ENCODE measurements at regions not wholly inside any gene's neighbourhood (a gene's known extent, or its start where the extent isn't known, plus 50 kb on each side); places are given as distances from the start of the nearest gene placed in this dataset.

DNA sequence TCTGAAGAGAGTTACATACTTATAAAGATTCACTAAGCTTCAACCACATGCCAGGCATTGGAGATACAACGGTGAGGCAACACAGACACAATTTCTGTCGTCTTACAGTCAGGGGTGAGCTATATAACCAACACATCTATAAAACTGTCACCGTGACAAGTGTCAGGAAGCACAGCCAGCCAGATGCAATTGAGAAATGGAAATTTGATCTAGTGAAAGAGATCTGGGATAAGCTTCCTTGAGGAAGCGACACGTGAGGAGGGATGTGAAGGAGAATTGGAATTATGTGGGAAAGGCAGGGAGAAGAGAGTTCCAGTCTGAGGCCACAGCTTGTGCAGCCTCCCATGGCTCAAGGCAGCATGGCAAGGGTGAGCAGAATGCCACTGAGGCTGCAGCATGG lies 50.9 kb upstream of the ZNF354B start:
- peak; percentile 52 for DNase-seq

DNA sequence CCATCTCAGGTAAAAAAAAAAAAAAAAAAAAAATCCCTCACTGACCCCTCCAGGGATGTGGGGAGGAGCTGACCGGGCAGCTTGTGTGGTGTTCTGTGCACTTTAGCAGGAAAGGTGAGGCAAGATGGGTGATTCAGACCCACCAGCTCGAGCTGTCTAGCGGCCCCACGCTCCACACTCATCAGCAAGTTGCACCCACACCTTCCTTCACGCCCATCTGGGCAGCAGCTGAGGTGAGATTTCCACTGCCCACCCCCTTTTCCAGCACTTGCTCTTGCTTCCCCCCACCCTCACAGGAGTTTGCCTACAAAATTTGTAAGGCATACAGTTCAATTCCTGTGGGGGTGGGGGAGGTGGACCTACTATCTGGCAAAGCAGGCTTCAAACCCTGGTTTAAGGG lies 58.7 kb upstream of the ZNF354B start:
- DNase-seq = no peak

DNA sequence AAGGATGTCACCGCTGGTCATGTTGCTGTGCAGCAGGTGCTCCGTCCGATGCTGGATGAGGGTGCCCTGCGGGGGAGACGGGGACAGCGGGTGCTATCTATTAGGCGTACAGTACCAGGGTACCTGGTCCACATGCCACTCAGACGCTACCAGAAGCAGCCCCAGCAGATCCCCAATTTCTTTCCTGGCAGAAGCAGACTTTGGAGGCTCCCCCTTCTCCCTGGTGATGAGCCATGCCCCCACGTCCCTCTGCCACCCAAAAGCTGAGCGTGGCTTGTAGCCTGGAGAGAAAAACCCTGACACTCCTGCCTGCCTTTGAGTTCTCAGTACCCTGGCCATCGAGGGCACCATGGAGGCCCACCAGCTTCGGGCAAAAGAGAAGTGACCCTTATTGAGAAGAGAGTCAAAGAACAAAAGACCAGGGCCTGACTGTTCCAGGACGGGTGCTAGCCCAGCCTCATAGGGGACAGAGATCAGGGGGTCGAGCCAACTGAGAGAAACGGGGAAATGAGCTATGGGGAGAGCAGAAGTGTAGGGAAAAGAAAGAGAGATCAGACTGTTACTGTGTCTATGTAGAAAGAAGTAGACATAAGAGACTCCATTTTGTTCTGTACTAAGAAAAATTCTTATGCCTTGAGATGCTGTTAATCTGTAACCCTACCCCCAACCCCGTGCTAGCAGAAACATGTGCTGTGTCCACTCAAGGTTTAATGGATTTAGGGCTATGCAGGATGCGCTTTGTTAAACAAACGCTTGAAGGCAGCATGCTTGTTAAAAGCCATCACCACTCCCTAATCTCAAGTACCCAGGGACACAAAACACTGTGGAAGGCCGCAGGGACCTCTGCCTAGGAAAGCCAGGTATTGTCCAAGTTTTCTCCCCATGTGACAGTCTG lies 62.0 kb upstream of the ZNF354B start:
- no peak for DNase-seq

DNA sequence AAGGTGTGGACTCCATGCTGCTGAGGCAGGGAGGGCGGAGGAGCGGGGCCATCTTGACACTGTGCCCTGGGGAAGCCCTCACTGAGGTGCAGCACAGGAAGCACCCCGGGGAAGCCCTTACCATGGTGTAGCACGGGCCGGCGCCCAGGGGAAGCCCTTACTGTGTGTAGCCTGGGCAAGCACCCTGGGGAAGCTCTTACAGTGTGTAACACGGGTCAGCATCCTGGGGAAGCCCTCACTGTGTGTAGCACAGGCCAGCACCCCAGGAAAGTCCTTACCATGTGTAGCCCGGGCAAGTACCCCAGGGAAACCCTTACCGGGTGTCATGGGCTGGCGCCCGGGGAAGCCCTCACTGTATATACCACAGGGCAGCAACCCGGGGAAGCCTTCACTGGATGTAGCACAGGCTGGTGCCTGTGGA lies 62.6 kb upstream of the ZNF354B start:
- no peak for DNase-seq

DNA sequence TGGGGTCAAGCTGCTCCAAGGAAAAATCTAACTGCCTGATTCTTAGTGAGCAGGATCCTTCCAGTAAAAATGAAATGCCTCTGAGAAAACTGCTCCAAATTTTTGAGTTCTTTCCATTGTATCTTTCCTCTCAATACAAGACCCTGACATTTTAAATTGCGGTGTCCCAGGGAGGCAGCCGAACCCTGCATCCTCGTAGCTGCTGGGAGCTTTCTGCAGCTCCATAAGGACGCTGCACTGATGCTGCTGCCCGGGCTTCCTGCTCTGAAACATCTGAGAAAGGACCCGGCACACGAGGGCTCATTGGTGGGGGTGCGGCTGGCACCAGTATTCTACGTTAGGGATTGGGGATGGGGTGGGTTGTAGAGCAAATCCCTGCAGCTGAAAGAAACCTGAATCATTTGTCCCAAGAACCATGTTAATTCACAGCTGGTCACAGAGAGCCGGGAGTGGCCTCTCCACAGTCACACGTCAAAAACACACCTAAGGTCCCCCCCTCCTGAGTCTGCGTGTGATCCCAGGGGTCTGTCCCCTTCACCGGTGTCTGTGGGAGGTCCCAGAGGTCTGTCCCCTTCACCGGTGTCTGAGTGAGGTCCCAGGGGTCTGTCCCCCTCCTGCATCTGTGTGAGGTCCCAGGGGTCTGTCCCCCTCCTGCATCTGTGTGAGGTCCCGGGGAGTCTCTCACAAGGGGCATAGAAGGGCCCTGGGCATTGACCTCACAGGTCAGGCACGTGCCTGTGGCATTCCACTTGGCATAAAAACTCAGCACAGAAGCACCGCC lies 63.4 kb upstream of the ZNF354B start:
- DNase-seq = no peak

DNA sequence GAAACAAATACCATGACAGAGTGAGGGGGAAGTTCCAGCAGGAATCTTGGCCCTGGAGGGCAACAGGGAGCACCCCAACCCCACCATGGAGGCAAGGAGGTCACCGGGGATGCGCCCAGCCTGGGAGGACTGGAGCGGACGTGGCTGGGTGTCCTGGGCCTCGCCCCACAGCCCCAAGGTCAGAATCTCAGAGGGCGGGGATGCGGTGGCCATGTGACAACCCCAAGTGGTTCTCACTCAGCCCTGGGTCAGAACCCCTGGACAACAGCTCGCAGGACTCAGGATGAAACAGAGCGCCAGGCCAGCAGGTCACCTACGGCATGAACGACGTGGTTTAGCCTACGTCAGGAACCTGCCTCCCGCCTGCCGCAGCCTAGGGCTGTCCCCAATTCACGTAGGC lies 64.0 kb upstream of the ZNF354A start:
- DNase-seq = no peak

DNA sequence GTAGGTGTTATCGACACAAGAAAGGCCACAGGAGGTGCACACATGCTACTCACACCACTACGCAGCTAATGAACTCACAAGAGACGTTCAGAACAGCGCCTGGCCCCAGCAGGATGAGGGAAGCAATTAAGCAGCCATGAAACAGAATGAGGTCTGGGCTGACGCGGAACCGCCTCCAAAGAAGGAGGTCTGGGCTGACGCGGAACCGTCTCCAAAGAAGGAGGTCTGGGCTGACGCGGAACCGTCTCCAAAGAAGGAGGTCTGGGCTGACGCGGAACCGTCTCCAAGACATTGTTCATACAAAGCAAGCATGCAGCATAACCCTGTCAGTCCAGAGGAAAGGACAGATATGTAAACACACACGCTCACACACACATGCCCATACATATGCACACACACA lies 63.2 kb upstream of the ZNF354A start:
- DNase-seq = no peak

DNA sequence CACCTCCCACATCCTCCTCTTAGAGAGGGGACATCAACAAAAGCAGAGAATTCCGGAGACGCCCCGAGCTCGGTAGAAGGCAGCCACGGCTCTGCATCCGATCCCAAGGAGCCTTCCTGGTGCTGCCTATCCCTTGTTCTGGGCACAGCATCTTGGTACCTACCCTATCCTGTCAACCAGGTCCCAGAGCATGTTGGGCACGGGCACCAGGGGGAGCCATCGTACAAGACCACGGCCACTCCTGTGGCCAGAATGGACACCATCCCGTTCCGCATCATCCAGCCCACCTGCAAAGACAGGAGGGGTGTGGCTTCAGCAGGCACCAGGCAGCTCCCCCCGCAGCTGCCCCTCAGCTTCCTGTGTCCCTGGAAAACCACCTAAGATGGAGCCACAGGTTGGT lies 62.7 kb upstream of the ZNF354A start:
- peak; percentile 48 for DNase-seq

DNA sequence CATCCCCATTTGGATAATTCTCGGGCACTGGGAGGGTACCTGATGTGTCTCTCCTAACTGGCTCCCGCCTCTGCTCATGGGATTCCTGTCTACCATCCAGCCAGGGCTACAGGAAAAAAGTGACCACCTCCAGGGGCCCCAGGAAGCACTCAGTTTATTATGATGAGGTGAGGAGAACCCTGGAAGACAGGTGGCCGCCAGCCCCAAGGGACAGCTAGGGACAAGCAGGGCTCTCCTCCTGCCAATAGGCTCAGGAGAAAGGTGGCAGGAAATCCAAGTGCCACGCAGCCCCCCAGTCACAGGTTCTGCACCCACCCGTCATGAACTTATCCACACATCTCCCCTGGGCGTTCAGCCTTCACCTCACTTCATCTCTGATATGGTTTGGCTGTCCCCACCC lies 61.5 kb upstream of the ZNF354A start:
- no peak for DNase-seq

DNA sequence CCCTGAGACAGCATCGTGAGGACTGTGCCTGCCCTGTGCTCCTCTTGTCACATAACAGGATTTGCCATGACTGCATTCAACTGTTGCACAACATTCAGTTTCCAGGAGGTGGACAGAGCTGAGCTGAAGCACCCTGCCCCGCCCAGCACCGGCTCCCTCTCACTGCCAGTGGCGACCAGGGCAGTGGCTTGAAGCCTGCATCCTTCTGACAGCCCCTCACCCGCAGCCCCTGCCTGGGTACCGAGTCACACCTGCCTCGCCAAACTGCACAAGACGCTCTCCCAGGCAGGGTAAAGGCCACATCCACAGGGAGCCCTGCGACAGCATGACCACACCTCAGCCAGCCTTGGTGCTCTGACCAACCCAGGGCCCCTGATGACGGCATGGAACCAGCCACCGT lies 59.9 kb upstream of the ZNF354A start:
- DNase-seq = no peak

DNA sequence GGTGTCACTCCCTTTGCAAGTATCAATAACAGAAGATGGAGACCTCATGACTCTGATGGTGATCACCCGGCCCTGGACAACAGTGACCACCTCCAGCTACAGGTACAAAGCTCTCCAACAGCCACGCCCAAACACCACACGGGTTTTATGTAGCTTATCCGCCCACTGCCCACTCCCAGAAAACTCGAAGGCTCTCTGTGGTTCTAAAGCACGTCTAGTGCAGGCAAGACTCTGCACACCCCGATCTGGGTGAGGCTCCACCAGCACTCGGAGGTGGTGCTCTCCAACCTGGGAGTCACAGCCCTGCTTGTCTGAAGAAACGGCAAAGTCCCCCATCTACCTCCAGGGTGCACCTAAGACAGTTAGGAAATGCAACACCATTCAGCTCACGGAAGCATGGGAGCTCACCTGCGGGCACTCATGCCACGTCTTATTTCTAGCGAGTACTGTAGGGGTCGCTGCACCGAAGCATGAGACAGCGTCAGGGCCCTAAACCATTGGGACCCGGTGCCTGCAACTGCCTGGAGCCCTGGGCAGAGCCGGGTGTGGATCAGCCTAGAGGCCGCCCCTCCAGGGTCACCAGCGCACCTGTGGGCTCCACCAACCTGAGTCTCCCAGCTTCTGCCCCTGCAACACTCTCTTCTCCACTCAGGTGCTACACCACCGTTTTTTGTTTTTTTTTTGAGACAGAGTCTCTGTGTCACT lies 58.1 kb upstream of the ZNF354A start:
- DNase-seq = no peak

DNA sequence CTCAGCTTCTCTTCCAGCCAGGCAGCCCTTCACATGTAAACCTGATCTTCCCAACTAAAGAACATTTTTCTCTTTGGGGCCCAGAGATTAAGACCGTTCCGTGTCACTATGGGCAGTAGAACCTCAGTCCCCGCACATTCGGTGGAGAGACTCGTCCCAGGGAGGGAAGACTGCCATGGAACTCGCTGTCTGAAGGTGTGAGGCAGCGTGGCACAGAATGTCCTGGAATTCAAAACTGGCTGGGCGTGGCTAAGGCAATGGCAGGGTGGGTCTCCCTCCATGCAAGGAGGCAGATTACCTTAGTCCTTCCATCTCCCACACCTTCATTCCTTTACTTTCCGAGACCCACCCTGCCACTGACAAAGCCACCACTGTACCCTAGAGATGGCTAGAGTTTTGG lies 57.4 kb upstream of the ZNF354A start:
- DNase-seq = no peak

DNA sequence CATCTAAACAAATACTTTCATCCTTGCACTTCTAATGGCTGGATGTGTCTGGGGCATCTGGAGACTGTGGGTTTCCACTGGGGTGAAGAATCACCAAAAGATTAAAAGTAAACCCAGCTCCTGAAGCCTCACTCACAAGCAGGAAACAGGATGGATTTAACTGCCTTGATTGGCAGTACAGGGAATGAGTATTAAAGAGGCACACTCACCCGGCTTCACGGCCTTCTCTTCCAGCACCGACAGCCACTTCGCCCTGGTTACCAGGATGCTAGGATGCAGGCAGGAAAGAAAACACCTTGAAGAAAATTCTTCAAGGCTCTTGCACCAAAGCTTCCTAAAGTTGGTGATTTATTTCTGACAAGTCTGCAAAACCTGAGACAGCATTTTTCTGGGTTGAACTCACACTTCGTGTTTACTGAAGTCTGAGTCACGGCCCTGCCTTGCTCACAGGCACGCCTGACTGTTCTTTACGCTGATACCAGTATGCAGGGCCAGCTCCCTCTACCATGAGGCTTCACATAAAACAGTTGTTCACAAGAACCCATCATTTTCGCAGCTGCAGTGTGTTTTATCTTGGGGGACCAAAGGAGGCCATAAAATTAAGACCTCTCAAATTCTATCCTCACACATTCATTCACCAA lies 56.5 kb upstream of the ZNF354A start:
- DNase-seq = peak; percentile 71

DNA sequence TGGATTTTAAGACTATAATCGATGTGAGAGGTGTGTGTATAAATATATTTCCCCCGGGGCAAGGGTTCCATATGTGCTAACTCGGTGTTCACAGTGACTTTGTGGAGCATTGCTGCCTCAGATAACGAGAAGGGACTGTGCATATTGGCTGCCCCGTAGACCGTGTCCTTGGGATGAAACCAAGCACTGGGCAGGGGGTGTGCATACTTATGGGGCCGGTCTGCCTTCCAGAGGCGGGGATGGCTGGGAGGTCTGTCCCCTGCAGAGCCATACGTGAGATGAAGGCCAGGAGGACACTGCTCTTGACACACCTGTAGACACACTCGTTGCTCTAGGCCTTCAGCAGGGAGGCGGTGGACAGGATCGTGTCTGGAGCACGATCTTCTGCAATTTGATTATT lies 56.0 kb upstream of the ZNF354A start:
- DNase-seq = no peak

DNA sequence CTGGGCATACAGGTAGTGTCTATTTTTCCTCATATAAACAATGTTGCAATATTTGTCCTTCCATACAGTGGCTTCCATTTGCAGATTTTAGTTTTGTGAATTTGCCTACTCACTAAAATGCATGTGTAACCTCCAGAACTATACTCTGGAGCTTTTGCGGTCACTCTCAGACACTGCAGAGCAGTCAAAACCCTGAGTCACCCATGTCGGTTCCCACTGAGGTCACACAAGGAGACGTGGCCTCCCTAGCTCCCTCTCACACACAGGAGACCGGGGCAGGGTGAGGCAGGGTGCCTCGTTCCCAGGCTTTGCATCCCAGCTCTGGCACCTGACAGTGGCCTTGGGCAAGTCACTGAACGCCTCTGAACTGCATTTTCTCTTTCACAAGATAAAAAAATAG lies 55.5 kb upstream of the ZNF354A start:
- DNase-seq = no peak

DNA sequence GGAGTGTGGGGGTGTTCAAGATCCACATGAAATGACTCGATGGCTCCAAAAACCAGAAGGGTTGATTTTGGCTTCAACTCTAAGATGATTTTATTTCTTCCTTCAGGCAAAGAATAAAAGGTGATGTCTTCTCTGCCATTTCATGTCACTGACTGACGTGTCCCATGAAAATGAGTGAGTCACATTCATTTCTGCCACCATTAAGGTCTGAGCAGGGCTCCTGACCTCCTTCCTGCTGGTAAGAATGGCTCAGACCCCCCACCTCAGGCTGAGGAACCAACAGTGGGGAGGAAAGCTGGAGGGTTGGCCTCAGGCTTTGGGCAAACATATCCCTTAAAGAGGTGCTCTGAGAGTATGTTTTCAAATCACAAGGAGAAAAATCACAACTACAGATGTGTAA lies 53.9 kb upstream of the ZNF354A start:
- DNase-seq = no peak

DNA sequence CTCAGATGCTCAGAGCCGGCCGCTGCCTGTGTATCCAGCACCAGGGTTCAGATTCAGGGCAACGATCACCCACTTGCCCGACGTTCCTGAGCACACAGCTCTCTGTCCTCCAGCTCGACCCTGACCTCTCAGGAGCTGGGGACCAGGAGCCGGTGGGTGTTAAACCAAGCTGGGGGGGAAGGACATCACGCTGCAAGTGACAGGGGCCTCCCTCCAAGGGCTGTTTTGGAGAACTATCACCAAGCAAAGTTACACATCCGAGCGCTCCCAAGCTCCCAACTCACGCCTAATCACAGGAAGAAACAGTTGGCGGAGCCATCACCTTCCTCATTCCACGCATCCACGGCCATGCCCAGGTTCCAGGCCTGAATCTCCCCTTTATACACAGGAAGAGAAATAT lies 51.5 kb upstream of the ZNF354A start:
- DNase-seq = no peak

DNA sequence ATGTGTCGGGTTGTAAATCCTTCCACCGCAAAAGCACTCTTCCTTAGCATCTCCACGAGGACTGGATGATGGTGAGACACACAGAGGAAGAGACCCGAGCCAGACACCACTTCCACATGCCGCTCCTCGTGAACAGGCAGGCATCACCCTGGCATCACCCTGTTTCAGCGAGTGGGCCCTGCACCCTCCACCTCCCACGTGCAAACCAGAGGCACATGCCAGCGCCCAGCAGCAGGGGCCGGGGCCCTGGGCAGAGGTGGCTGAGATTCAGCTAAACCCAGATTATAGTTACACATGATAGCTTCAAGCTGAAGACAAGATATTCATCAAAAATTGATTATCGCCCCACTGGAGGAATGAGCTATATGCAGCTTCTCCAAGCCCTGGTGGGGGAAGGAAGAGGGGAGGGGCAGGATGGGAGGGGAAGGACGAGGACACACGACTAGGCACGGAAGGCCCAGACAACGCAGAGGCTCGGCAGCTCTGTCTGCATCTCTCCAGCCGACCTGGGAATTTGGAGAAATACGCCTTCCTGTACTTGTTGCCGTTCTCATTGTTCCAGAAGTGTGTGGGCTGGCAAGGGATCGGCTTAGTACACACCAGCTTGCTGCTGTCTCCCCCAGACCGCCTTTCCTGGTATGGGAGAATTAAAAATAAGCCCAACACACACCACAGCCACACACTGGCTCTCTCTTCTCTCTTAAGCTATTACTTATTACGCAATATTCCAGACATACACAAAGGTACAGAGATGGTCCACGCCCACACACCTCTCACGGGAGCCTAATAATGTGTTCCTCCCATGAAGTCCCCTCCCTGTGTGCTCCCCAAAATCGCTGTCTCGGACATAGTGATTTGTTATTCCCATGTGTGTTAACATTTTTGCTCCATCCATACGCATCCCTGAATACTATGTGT lies 50.4 kb upstream of the ZNF354A start:
- no peak for DNase-seq

All from renal pelvis (tissue), 1 donor.